ENCODE measurements at regions not wholly inside any gene's neighbourhood (a gene's known extent, or its start where the extent isn't known, plus 50 kb on each side); places are given as distances from the start of the nearest gene placed in this dataset.

DNA sequence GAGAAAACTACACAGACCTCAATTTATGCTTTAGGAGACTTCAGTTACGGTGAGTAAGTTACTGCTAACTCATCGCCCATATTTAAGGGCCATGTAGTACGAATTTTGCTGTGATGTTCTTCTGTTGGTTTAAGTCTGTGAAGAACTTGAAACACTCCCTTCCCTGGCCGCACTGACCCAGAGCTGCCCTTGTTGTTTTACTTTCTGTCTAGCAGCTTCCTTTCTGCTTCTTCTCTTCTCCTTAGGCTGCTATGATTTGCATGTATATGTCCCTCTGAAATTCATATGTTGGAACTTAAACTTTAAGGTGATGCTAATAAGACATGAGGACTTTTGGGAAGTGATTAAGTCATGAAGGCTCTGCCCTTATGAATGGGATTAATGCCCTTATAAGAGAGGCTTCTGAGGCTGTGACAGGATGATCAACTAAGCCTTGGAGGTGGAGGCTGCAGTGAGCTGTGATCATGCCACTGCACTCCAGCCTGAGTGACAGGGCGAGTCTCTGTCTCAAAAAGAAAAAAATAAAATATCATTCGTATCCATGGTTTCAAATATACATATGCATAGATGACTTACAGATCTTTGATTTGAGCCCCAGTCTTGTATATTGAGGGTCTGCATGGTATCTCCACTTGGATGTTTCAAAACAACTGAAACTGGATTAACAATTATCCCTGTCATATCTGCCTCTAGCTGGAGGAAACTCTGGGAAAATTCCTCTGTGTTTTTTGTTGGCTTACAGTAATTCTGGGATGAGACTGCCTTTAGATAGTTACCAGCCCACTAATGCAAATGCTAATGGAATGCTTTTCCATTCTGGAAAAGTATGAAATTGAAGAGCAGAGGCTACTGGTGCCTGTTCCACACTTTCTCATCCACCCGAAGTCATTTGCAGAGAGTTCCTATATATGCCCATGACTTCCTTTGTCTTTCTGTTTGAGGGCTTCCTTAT is 263.4 kb upstream of the ACTBL2 start:
- WGBS, 5 donors = 84 to 91% (median 88%) methylated on average over 7 of the region's 7 CpGs
- intact Hi-C loops (cut with DNase I; ENCODE audit: low total_unique reads) = no loop called here
- TF ChIP-seq EP300 (IDR thresholded peaks at IDR 0.05) = no peak
- TF ChIP-seq POLR2AphosphoS5 (IDR thresholded peaks at IDR 0.05) = no peak
- TF ChIP-seq, protein P1, sequence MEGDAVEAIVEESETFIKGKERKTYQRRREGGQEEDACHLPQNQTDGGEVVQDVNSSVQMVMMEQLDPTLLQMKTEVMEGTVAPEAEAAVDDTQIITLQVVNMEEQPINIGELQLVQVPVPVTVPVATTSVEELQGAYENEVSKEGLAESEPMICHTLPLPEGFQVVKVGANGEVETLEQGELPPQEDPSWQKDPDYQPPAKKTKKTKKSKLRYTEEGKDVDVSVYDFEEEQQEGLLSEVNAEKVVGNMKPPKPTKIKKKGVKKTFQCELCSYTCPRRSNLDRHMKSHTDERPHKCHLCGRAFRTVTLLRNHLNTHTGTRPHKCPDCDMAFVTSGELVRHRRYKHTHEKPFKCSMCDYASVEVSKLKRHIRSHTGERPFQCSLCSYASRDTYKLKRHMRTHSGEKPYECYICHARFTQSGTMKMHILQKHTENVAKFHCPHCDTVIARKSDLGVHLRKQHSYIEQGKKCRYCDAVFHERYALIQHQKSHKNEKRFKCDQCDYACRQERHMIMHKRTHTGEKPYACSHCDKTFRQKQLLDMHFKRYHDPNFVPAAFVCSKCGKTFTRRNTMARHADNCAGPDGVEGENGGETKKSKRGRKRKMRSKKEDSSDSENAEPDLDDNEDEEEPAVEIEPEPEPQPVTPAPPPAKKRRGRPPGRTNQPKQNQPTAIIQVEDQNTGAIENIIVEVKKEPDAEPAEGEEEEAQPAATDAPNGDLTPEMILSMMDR (IDR thresholded peaks at IDR 0.05) = no peak
- TF ChIP-seq POLR2A (IDR thresholded peaks at IDR 0.05) = no peak

DNA sequence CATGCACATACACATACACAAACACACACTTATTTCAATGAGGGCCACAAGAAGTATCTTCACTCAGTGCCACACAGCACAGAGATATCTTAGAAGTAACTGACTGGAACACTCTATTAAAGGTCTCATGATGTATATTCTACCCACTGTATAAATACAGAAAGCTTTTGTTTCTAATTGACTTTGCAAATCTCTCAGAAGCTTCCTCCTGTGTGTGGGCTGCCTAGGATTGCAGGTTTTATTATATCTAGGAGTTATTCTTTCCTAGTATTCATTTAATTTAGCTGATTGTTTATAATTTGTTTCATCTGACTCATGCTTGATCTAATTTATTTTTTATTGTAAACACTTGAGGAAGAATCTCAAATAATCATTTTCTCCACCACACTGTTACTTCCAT is 262.4 kb upstream of the ACTBL2 start:
- no peak overlapping the region for H3K4me3 ChIP-seq
- no peaks in the 10 kb centered on the region for H3K9me3 ChIP-seq
- TF ChIP-seq POLR2A (IDR thresholded peaks at IDR 0.05) (no peak), POLR2AphosphoS5 (IDR thresholded peaks at IDR 0.05) (no peak), EP300 (IDR thresholded peaks at IDR 0.05) (no peak)
- TF ChIP-seq, protein P1 (IDR thresholded peaks at IDR 0.05) = no peak
- intact Hi-C loops (cut with DNase I; ENCODE audit: low total_unique reads) = no loop called here
- no peak for DNase-seq
- no peaks in the 10 kb centered on the region for H3K36me3 ChIP-seq
- no peaks in the 10 kb centered on the region for H3K27me3 ChIP-seq
- H3K4me1 ChIP-seq = no peaks in the 10 kb centered on the region
- H3K27ac ChIP-seq = no peak overlapping the region

More for the DNA sequence above, 263.4 kb upstream of the ACTBL2 start:
- no peaks in the 10 kb centered on the region for H3K27me3 ChIP-seq
- no peaks in the 10 kb centered on the region for H3K9me3 ChIP-seq
- no peak overlapping the region for H3K4me3 ChIP-seq
- H3K27ac ChIP-seq = no peak overlapping the region
- no peaks in the 10 kb centered on the region for H3K36me3 ChIP-seq
- DNase-seq = no peak
- no peaks in the 10 kb centered on the region for H3K4me1 ChIP-seq

DNA sequence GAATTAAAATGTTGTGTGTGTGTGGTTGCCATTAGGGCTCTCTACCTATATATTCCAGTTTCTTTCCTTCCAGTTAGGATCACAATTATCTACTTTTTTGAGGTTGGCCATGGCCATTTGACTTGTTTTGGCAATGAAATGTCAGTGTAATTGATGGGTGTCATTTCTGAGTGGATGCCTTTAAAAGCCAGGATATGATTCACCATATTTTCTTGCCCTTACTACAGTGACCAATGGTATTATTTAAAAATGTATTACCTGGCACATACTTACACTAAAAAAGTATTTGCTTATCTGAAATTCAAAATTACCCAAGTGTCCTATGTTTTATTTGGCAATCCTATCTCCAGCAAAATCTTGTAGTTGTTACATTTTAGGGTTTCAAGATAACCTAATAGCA is 258.7 kb upstream of the ACTBL2 start:
- no peaks in the 10 kb centered on the region for H3K9me3 ChIP-seq
- TF ChIP-seq POLR2A (IDR thresholded peaks at IDR 0.05) (no peak), POLR2AphosphoS5 (IDR thresholded peaks at IDR 0.05) (no peak), EP300 (IDR thresholded peaks at IDR 0.05) (no peak)
- TF ChIP-seq, protein P1 (IDR thresholded peaks at IDR 0.05) = no peak
- no peak for DNase-seq
- no peak overlapping the region for H3K4me3 ChIP-seq
- H3K27me3 ChIP-seq = no peaks in the 10 kb centered on the region
- intact Hi-C loops (cut with DNase I; ENCODE audit: low total_unique reads) = no loop called here
- H3K27ac ChIP-seq = no peak overlapping the region
- H3K4me1 ChIP-seq = no peaks in the 10 kb centered on the region
- H3K36me3 ChIP-seq = no peaks in the 10 kb centered on the region

DNA sequence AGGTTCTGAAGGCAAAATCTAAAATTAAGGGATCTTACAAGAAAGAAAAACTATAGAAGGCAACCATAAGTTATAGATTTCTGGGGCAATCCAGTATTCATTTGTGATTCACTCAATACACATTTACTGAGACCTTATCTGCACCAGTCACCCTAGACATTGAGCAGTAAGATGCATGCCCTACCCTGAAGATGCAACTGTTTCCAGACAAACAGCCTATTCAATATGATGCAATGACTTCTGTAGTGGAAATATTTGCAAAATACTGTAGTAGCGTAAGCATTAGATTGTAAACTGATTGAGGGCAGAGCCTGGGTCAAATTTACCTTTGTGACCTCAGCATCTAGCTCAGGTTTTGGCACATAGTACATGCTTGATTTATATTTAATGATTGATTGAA is 256.2 kb upstream of the ACTBL2 start:
- Histone ChIP-seq H3K4me3 (no peak overlapping the region), H3K27ac (no peak overlapping the region), H3K27me3 (no peaks in the 10 kb centered on the region), H3K9me3 (no peaks in the 10 kb centered on the region), H3K36me3 (no peaks in the 10 kb centered on the region), H3K4me1 (no peaks in the 10 kb centered on the region)
- WGBS, 5 donors = 90 to 100% (median 95%) methylated on average over 1 of the region's 1 CpG
- intact Hi-C loops (cut with DNase I; ENCODE audit: low total_unique reads) = no loop called here
- no peak for TF ChIP-seq POLR2AphosphoS5 (IDR thresholded peaks at IDR 0.05)
- TF ChIP-seq POLR2A (IDR thresholded peaks at IDR 0.05) = no peak
- no peak for TF ChIP-seq EP300 (IDR thresholded peaks at IDR 0.05)
- TF ChIP-seq, protein P1 (IDR thresholded peaks at IDR 0.05) = no peak
- DNase-seq = no peak

Data from stomach (tissue), 8 donors.